ENCODE measurements at regions not wholly inside any gene's neighbourhood (a gene's known extent, or its start where the extent isn't known, plus 50 kb on each side); places are given as distances from the start of the nearest gene placed in this dataset.

GRCh38 chr4:137614491-137614890, 82.2 kb upstream of the PCDH18 start:
- Histone ChIP-seq H3K4me3 (ENCODE audit: low read length in 3 of 3) (no peak overlapping the region), H3K9me3 (ENCODE audit: control insufficient read depth in 2 of 3, insufficient read depth in 1 of 3, low read length in 3 of 3) (no peaks in the 10 kb centered on the region), H3K27me3 (ENCODE audit: control insufficient read depth, insufficient read depth, low read length) (no peaks in the 10 kb centered on the region), H3K4me1 (ENCODE audit: control insufficient read depth in 2 of 3, insufficient read depth in 2 of 3, low read depth in 1 of 3, low read length in 3 of 3) (no peaks in the 10 kb centered on the region), H3K27ac (ENCODE audit: low read depth in 2 of 2, low read length in 2 of 2) (no peak overlapping the region), H3K36me3 (ENCODE audit: control insufficient read depth in 2 of 3, insufficient read depth in 3 of 3, low read length in 3 of 3) (no peaks in the 10 kb centered on the region), H3K9ac (ENCODE audit: low read length in 3 of 3) (no peak overlapping the region)
- no peak for TF ChIP-seq CTCF (IDR thresholded peaks at IDR 0.05; ENCODE audit: borderline replicate concordance, extremely low read depth, insufficient read depth)
- no peak for FAIRE-seq
- DNase-seq = no peak
- intact Hi-C loops (cut with DNase I) = no loop called here

GRCh38 chr4:137611998-137612700, 79.9 kb upstream of the PCDH18 start:
- no peaks in the 10 kb centered on the region for H3K36me3 ChIP-seq (ENCODE audit: control insufficient read depth in 2 of 3, insufficient read depth in 3 of 3, low read length in 3 of 3)
- intact Hi-C loops (cut with DNase I) = no loop called here
- H3K27ac ChIP-seq (ENCODE audit: low read depth in 2 of 2, low read length in 2 of 2) = no peak overlapping the region
- no peak overlapping the region for H3K4me3 ChIP-seq (ENCODE audit: low read length in 3 of 3)
- H3K27me3 ChIP-seq (ENCODE audit: control insufficient read depth, insufficient read depth, low read length) = no peaks in the 10 kb centered on the region
- H3K9me3 ChIP-seq (ENCODE audit: control insufficient read depth in 2 of 3, insufficient read depth in 1 of 3, low read length in 3 of 3) = no peaks in the 10 kb centered on the region
- no peaks in the 10 kb centered on the region for H3K4me1 ChIP-seq (ENCODE audit: control insufficient read depth in 2 of 3, insufficient read depth in 2 of 3, low read depth in 1 of 3, low read length in 3 of 3)
- no peak for FAIRE-seq
- no peak for TF ChIP-seq CTCF (IDR thresholded peaks at IDR 0.05; ENCODE audit: borderline replicate concordance, extremely low read depth, insufficient read depth)
- no peak overlapping the region for H3K9ac ChIP-seq (ENCODE audit: low read length in 3 of 3)
- DNase-seq = no peak

- TF ChIP-seq CTCF (IDR thresholded peaks at IDR 0.05; ENCODE audit: borderline replicate concordance, extremely low read depth, insufficient read depth) = peak; percentile 13
- Histone ChIP-seq H3K4me1 (ENCODE audit: control insufficient read depth in 2 of 3, insufficient read depth in 2 of 3, low read depth in 1 of 3, low read length in 3 of 3) (no peaks in the 10 kb centered on the region), H3K27ac (ENCODE audit: low read depth in 2 of 2, low read length in 2 of 2) (no peak overlapping the region), H3K9ac (ENCODE audit: low read length in 3 of 3) (no peak overlapping the region), H3K4me3 (ENCODE audit: low read length in 3 of 3) (no peak overlapping the region), H3K27me3 (ENCODE audit: control insufficient read depth, insufficient read depth, low read length) (no peaks in the 10 kb centered on the region), H3K9me3 (ENCODE audit: control insufficient read depth in 2 of 3, insufficient read depth in 1 of 3, low read length in 3 of 3) (no peaks in the 10 kb centered on the region), H3K36me3 (ENCODE audit: control insufficient read depth in 2 of 3, insufficient read depth in 3 of 3, low read length in 3 of 3) (no peaks in the 10 kb centered on the region)
- intact Hi-C loops (cut with DNase I) = no loop called here
- FAIRE-seq (no peak), DNase-seq (peak in 1 of 5 donors; percentile 26)
These were observed 78.7 kb upstream of the PCDH18 start for GRCh38 chr4:137610960-137611359.

Measured in kidney (tissue), 13 donors.